Gastroesophageal sphincter (tissue), 4 donors: ENCODE measurements at regions not wholly inside any gene's neighbourhood (a gene's known extent, or its start where the extent isn't known, plus 50 kb on each side); places are given as distances from the start of the nearest gene placed in this dataset.

Source experiments
- ATAC-seq: fragments of 150-250 bp; one replicate; pipeline ENCODE4 v1.9.1; 2016; ENCODE audit warnings: mild to moderate bottlenecking, moderate library complexity
- H3K27ac ChIP-seq, 4 donors: fragments of 200-600 bp; sonication (generic) in 3 of 4; 1 replicate in 3 of 4; 2 replicates in 1 of 4; pipeline ENCODE4 v1.5.1; 2016 to 2019
- H3K27me3 ChIP-seq: fragments of 200-600 bp; sonication (generic); one replicate; pipeline ENCODE4 v1.5.1; 2019
- H3K36me3 ChIP-seq, 2 donors: fragments of 200-600 bp; sonication (generic); one replicate each; pipeline ENCODE4 v1.5.1; 2019; ENCODE audit warnings: control low read depth in 1 of 2
- H3K4me1 ChIP-seq, 3 donors: fragments of 200-600 bp; sonication (generic); 1 replicate in 2 of 3; 2 replicates in 1 of 3; pipeline ENCODE4 v1.5.1; 2016 to 2019; ENCODE audit warnings: control low read depth in 2 of 3
- H3K4me3 ChIP-seq, 2 donors: fragments of 200-600 bp; sonication (generic); one replicate each; pipeline ENCODE4 v1.5.1; 2019; ENCODE audit warnings: mild to moderate bottlenecking in 1 of 2, moderate library complexity in 1 of 2
- H3K9me3 ChIP-seq, 3 donors: fragments of 200-600 bp; sonication (generic); one replicate each; pipeline ENCODE4 v1.5.1; 2017 to 2019; ENCODE audit warnings: control low read depth in 2 of 3
- CTCF ChIP-seq, 4 experiments: fragments of 200-600 bp in 2 of 4; fragments of 450-650 bp in 2 of 4; sonication (generic) in 1 of 4; IDR thresholded peaks; one replicate each; pipeline ENCODE4 v1.5.1; 2017 to 2019; ENCODE audit warnings: antibody characterized with exemption in 4 of 4, mild to moderate bottlenecking in 2 of 4, moderate library complexity in 2 of 4
- EP300 ChIP-seq: sonication (generic); formaldehyde crosslinking; IDR thresholded peaks from one replicate; pipeline ENCODE4 v1.6.1; 2017; ENCODE audit warnings: antibody characterized with exemption, mild to moderate bottlenecking
- POLR2A ChIP-seq, 2 donors: fragments of 450-650 bp; IDR thresholded peaks; one replicate each; pipeline ENCODE4 v1.6.1; 2017; ENCODE audit warnings: antibody characterized with exemption in 2 of 2, mild to moderate bottlenecking in 2 of 2, moderate library complexity in 1 of 2
- POLR2AphosphoS5 ChIP-seq: sonication (generic); formaldehyde crosslinking; IDR thresholded peaks from one replicate; pipeline ENCODE4 v1.6.1; 2017; ENCODE audit warnings: antibody characterized with exemption
- WGBS, 2 donors: methylation state at CpG; one replicate each; pipeline ENCODE4 v1.1.5; 2018; ENCODE audit warnings: low coverage in 1 of 2; 5-methylcytosine and 5-hydroxymethylcytosine counted together

DNA sequence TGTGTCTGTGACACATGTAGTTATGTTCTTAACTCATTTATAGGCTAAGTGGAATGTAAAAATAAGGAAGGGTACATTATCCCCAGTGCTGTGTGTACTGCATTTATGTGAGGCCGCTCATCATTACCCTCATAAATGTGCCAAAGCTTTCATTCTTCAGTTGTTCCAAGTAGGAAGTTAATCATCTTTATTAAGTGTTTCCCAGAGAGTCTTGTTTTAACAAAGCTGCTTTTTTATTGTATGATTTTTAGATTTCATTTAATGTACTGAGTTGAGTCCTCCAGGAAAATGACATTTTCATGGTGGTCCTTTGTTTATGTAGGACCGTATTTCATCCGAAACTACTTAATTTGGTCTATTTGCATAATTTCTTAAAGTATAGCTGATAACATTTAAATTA, 379.8 kb downstream of the DLEU7 start:
- H3K9me3 ChIP-seq: no peaks in the 10 kb centered on the region
- no peaks in the 10 kb centered on the region for H3K36me3 ChIP-seq
- H3K27ac ChIP-seq: no peak overlapping the region
- H3K4me3 ChIP-seq: no peak overlapping the region
- peaks cover 0 to 10% (median 0%) of the 10 kb centered on the region in 3 donors for H3K4me1 ChIP-seq
- H3K27me3 ChIP-seq: no peaks in the 10 kb centered on the region
- TF ChIP-seq EP300 (no peak), CTCF (IDR thresholded peaks at IDR 0.05) (no peak), POLR2A (IDR thresholded peaks at IDR 0.05) (no peak), POLR2AphosphoS5 (no peak)
- no peak for ATAC-seq
- WGBS, 2 donors: 91 to 92% methylated on average over 3 of the region's 3 CpGs

DNA sequence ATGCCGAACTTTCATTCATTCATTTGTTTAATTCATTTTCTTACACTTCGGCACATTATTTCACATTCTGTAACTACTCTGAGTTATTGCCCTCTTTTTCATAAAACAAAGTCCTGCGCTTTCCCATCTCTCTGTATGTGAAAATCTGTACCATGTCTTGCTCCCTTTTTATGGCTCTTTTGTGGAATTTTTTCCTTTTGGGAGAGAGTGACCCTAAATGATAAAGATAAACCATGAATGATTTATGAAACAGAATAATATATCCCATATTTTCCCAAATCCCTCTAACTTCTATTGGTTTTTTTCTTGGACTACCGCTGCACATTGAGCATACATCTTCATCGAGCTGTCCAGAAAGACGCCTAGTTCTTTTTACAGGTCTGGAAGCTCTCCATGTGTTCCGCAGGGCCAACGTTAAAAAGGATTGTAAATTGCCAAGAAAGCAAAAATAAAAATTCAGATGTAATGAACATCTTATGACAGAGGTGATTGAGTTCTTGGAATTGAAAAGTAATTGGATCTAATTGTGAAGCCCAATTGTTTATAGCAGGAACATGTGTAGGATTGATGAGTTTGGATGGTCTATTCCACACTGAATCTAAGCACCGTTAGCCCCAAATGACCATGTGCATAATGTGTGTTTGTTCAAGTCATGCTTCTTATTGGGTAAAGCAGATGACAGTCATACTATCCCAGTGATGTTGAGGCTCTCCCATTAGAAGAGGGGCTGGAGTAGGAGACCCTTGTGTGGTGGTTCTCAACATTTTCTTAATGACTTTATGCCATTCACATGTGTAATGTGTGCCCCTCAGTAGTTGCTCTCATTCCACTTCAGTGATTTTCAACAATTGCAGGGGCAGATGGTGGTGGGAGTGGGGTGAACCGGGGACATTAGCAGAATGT, 378.9 kb downstream of the DLEU7 start:
- WGBS, 2 donors: 72 to 83% methylated on average over 9 to 10 of the region's 10 CpGs
- no peak for ATAC-seq
- Histone ChIP-seq H3K9me3 (no peaks in the 10 kb centered on the region), H3K4me3 (no peak overlapping the region), H3K27ac (no peak overlapping the region), H3K4me1 (peaks cover 0 to 10% (median 0%) of the 10 kb centered on the region in 3 donors), H3K27me3 (no peaks in the 10 kb centered on the region), H3K36me3 (no peaks in the 10 kb centered on the region)
- TF ChIP-seq CTCF (IDR thresholded peaks at IDR 0.05) (no peak), EP300 (no peak), POLR2AphosphoS5 (no peak), POLR2A (IDR thresholded peaks at IDR 0.05) (no peak)

DNA sequence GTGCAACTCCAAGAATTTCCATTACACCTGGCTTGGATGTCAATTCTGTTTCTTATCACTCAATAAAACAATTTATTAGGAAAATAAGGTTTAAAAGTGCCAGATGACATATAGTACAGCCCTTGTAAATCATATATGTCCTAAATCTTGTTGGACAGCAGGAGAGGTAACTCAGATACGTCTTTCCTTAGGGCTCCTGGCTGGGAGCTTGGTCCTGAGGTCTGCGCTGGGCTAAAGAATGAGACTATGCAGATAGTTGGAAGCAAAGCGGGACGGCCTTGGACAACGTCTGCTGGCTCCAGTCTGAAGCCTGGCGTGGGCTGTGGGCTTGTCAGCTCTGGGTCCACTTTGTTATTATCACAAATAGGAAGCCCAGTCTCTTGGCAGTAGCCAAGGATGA, 377.0 kb downstream of the DLEU7 start:
- Histone ChIP-seq H3K36me3 (no peaks in the 10 kb centered on the region), H3K27ac (no peak overlapping the region)
- WGBS, 2 donors: 86 to 90% methylated on average over 5 to 6 of the region's 6 CpGs

DNA sequence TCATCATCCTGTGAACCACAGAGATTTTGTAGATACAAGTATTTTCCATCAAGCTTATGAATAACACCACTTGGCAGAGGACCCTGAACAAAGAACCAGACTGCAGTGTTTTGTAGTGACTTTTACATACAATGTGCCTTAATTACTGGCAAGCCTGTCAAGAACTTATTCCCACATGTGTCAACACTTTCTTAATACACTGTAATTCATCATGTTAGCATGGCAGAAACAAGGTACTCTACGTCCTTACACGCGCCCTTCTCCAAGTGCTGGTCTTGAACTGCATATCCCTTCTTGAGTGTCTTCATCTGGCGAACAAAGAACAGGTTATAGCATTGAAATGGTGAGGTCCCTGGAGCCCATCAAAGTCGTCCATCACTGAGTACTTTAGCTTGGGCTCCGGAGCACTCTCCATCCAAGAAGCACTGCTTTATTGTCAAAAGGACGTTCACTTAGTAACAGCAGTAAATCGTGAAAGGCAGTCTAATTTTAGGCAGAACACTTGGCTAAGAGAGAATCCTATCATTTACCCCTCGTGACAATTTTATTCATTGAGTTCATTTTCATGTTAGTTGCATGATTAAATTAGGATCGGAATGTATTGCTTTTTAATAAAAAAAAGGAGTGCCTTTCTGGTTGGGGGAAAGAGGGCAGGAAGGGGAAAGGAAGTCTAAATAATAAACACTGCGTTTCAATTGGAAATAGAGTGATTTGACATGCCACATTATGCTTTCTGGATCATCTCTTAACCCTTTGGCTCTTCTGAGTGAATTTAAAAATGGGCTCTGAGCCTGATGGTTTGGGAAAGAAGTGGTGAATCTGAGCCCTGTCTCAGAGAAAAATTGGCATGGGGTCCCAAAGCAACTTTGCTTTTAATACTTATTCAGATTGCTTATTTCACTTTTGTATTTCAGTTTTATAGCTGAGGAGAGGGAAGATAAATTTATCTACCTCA, 376.1 kb downstream of the DLEU7 start:
- Histone ChIP-seq H3K9me3 (no peaks in the 10 kb centered on the region), H3K4me3 (no peak overlapping the region), H3K27ac (no peak overlapping the region), H3K36me3 (no peaks in the 10 kb centered on the region), H3K4me1 (peaks cover 0 to 10% (median 0%) of the 10 kb centered on the region in 3 donors), H3K27me3 (no peaks in the 10 kb centered on the region)
- 43 to 60% methylated on average over 8 to 9 of the region's 11 CpGs for WGBS, 2 donors
- TF ChIP-seq CTCF (IDR thresholded peaks at IDR 0.05) (no peak), POLR2A (IDR thresholded peaks at IDR 0.05) (no peak), POLR2AphosphoS5 (no peak), EP300 (no peak)
- no peak for ATAC-seq

More for the DNA sequence above, 377.0 kb downstream of the DLEU7 start:
- TF ChIP-seq CTCF (IDR thresholded peaks at IDR 0.05): no peak
- no peak for TF ChIP-seq POLR2A (IDR thresholded peaks at IDR 0.05)
- no peak for TF ChIP-seq POLR2AphosphoS5
- no peak for TF ChIP-seq EP300
- Histone ChIP-seq H3K27me3 (no peaks in the 10 kb centered on the region), H3K4me3 (no peak overlapping the region), H3K9me3 (no peaks in the 10 kb centered on the region), H3K4me1 (peaks cover 0 to 10% (median 0%) of the 10 kb centered on the region in 3 donors)
- ATAC-seq: no peak
